ENCODE measurements at regions not wholly inside any gene's neighbourhood (a gene's known extent, or its start where the extent isn't known, plus 50 kb on each side); places are given as distances from the start of the nearest gene placed in this dataset.

- H3K79me1 ChIP-seq (replicated peaks; ENCODE audit: low read length, poor library complexity, severe bottlenecking), result no peaks in the 10 kb centered on the region
- no peak for DNase-seq
- no peak overlapping the region for H2BK120ac ChIP-seq (ENCODE audit: low read depth, low read length)
- H3K27ac ChIP-seq (ENCODE audit: low read length, poor library complexity, severe bottlenecking), result no peak overlapping the region
- H3K18ac ChIP-seq (ENCODE audit: low read depth in 1 of 2, low read length in 2 of 2), result no peak overlapping the region
- H2AFZ ChIP-seq (ENCODE audit: low read depth, low read length), result no peak overlapping the region
- no peaks in the 10 kb centered on the region for H3K36me3 ChIP-seq (ENCODE audit: control insufficient read depth in 1 of 2, insufficient read depth in 2 of 2, low read depth in 1 of 2, low read length in 2 of 2)
- H3K4me1 ChIP-seq (ENCODE audit: control insufficient read depth, insufficient read depth, low read depth, low read length), result no peaks in the 10 kb centered on the region
- no peak overlapping the region for H2BK15ac ChIP-seq (ENCODE audit: low read depth, poor library complexity, severe bottlenecking)
- H3K23ac ChIP-seq (ENCODE audit: low read length in 2 of 2), result no peak overlapping the region
- H2AK5ac ChIP-seq (ENCODE audit: low read length, severe bottlenecking), result no peak overlapping the region
- H3K14ac ChIP-seq (ENCODE audit: low read length in 2 of 2), result no peak overlapping the region
- H3K4ac ChIP-seq (ENCODE audit: low read depth in 1 of 2, low read length in 2 of 2), result no peak overlapping the region
- no peaks in the 10 kb centered on the region for H3K9me3 ChIP-seq (ENCODE audit: control insufficient read depth, low read length)
- no peaks in the 10 kb centered on the region for H3K27me3 ChIP-seq (ENCODE audit: control insufficient read depth in 1 of 2, insufficient read depth in 1 of 2, low read length in 2 of 2)
- H3K9ac ChIP-seq (ENCODE audit: low read length), result no peak overlapping the region
- no peak overlapping the region for H4K91ac ChIP-seq (ENCODE audit: low read length)
- H2BK12ac ChIP-seq (ENCODE audit: low read length in 2 of 2), result no peak overlapping the region
- H4K8ac ChIP-seq (ENCODE audit: low read length), result no peak overlapping the region
- no peak overlapping the region for H3K4me3 ChIP-seq (ENCODE audit: insufficient read depth in 1 of 2, low read depth in 1 of 2, low read length in 2 of 2)
- no peak overlapping the region for H3K4me2 ChIP-seq (ENCODE audit: low read length, poor library complexity, severe bottlenecking)
- no peak overlapping the region for H2BK5ac ChIP-seq (ENCODE audit: low read depth, low read length, poor library complexity, severe bottlenecking)
These were observed 101.9 kb downstream of the MACIR start for GRCh38 chr5:103360475-103360874.

GRCh38 chr5:103358305-103358995 lies 99.9 kb downstream of the MACIR start:
- Histone ChIP-seq H3K4me1 (ENCODE audit: control insufficient read depth, insufficient read depth, low read depth, low read length) (no peaks in the 10 kb centered on the region), H3K4me3 (ENCODE audit: insufficient read depth in 1 of 2, low read depth in 1 of 2, low read length in 2 of 2) (no peak overlapping the region), H4K91ac (ENCODE audit: low read length) (no peak overlapping the region), H3K18ac (ENCODE audit: low read depth in 1 of 2, low read length in 2 of 2) (no peak overlapping the region), H2AK5ac (ENCODE audit: low read length, severe bottlenecking) (no peak overlapping the region), H2BK120ac (ENCODE audit: low read depth, low read length) (no peak overlapping the region), H3K27ac (ENCODE audit: low read length, poor library complexity, severe bottlenecking) (no peak overlapping the region), H3K36me3 (ENCODE audit: control insufficient read depth in 1 of 2, insufficient read depth in 2 of 2, low read depth in 1 of 2, low read length in 2 of 2) (no peaks in the 10 kb centered on the region), H3K9me3 (ENCODE audit: control insufficient read depth, low read length) (no peaks in the 10 kb centered on the region), H2BK12ac (ENCODE audit: low read length in 2 of 2) (no peak overlapping the region), H2BK5ac (ENCODE audit: low read depth, low read length, poor library complexity, severe bottlenecking) (no peak overlapping the region), H2AFZ (ENCODE audit: low read depth, low read length) (no peak overlapping the region), H2BK15ac (ENCODE audit: low read depth, poor library complexity, severe bottlenecking) (no peak overlapping the region), H3K14ac (ENCODE audit: low read length in 2 of 2) (no peak overlapping the region), H3K27me3 (ENCODE audit: control insufficient read depth in 1 of 2, insufficient read depth in 1 of 2, low read length in 2 of 2) (no peaks in the 10 kb centered on the region), H4K8ac (ENCODE audit: low read length) (no peak overlapping the region), H3K4me2 (ENCODE audit: low read length, poor library complexity, severe bottlenecking) (no peak overlapping the region), H3K79me1 (replicated peaks; ENCODE audit: low read length, poor library complexity, severe bottlenecking) (no peaks in the 10 kb centered on the region), H3K4ac (ENCODE audit: low read depth in 1 of 2, low read length in 2 of 2) (no peak overlapping the region), H3K23ac (ENCODE audit: low read length in 2 of 2) (no peak overlapping the region), H3K9ac (ENCODE audit: low read length) (no peak overlapping the region)
- WGBS, result no CpG with 5 or more reads among the region's 6 CpGs
- no peak for DNase-seq

GRCh38 chr5:103357636-103358035 lies 99.1 kb downstream of the MACIR start:
- Histone ChIP-seq H3K36me3 (ENCODE audit: control insufficient read depth in 1 of 2, insufficient read depth in 2 of 2, low read depth in 1 of 2, low read length in 2 of 2) (no peaks in the 10 kb centered on the region), H3K9me3 (ENCODE audit: control insufficient read depth, low read length) (no peaks in the 10 kb centered on the region), H3K18ac (ENCODE audit: low read depth in 1 of 2, low read length in 2 of 2) (no peak overlapping the region), H3K9ac (ENCODE audit: low read length) (no peak overlapping the region), H3K4me3 (ENCODE audit: insufficient read depth in 1 of 2, low read depth in 1 of 2, low read length in 2 of 2) (no peak overlapping the region), H3K23ac (ENCODE audit: low read length in 2 of 2) (no peak overlapping the region), H2AFZ (ENCODE audit: low read depth, low read length) (no peak overlapping the region), H2BK12ac (ENCODE audit: low read length in 2 of 2) (no peak overlapping the region), H2BK5ac (ENCODE audit: low read depth, low read length, poor library complexity, severe bottlenecking) (no peak overlapping the region), H3K4ac (ENCODE audit: low read depth in 1 of 2, low read length in 2 of 2) (no peak overlapping the region), H3K79me1 (replicated peaks; ENCODE audit: low read length, poor library complexity, severe bottlenecking) (no peaks in the 10 kb centered on the region), H3K4me2 (ENCODE audit: low read length, poor library complexity, severe bottlenecking) (no peak overlapping the region), H3K14ac (ENCODE audit: low read length in 2 of 2) (no peak overlapping the region), H2AK5ac (ENCODE audit: low read length, severe bottlenecking) (no peak overlapping the region), H4K8ac (ENCODE audit: low read length) (no peak overlapping the region), H4K91ac (ENCODE audit: low read length) (no peak overlapping the region), H3K4me1 (ENCODE audit: control insufficient read depth, insufficient read depth, low read depth, low read length) (no peaks in the 10 kb centered on the region), H3K27ac (ENCODE audit: low read length, poor library complexity, severe bottlenecking) (no peak overlapping the region), H2BK120ac (ENCODE audit: low read depth, low read length) (no peak overlapping the region), H3K27me3 (ENCODE audit: control insufficient read depth in 1 of 2, insufficient read depth in 1 of 2, low read length in 2 of 2) (no peaks in the 10 kb centered on the region), H2BK15ac (ENCODE audit: low read depth, poor library complexity, severe bottlenecking) (no peak overlapping the region)
- no peak for DNase-seq
- WGBS, result 100% methylated on average over 1 of the region's 3 CpGs

GRCh38 chr5:103356350-103357091 lies 98.0 kb downstream of the MACIR start:
- no peak overlapping the region for H2AK5ac ChIP-seq (ENCODE audit: low read length, severe bottlenecking)
- no peak overlapping the region for H4K91ac ChIP-seq (ENCODE audit: low read length)
- H3K4ac ChIP-seq (ENCODE audit: low read depth in 1 of 2, low read length in 2 of 2), result no peak overlapping the region
- H3K9ac ChIP-seq (ENCODE audit: low read length), result no peak overlapping the region
- no peak overlapping the region for H3K27ac ChIP-seq (ENCODE audit: low read length, poor library complexity, severe bottlenecking)
- no peak overlapping the region for H2BK12ac ChIP-seq (ENCODE audit: low read length in 2 of 2)
- H2BK5ac ChIP-seq (ENCODE audit: low read depth, low read length, poor library complexity, severe bottlenecking), result no peak overlapping the region
- no peaks in the 10 kb centered on the region for H3K4me1 ChIP-seq (ENCODE audit: control insufficient read depth, insufficient read depth, low read depth, low read length)
- no peaks in the 10 kb centered on the region for H3K79me1 ChIP-seq (replicated peaks; ENCODE audit: low read length, poor library complexity, severe bottlenecking)
- H3K18ac ChIP-seq (ENCODE audit: low read depth in 1 of 2, low read length in 2 of 2), result no peak overlapping the region
- no peak overlapping the region for H2BK15ac ChIP-seq (ENCODE audit: low read depth, poor library complexity, severe bottlenecking)
- 67% methylated on average over 1 of the region's 3 CpGs for WGBS
- H3K36me3 ChIP-seq (ENCODE audit: control insufficient read depth in 1 of 2, insufficient read depth in 2 of 2, low read depth in 1 of 2, low read length in 2 of 2), result no peaks in the 10 kb centered on the region
- H2BK120ac ChIP-seq (ENCODE audit: low read depth, low read length), result no peak overlapping the region
- H3K4me3 ChIP-seq (ENCODE audit: insufficient read depth in 1 of 2, low read depth in 1 of 2, low read length in 2 of 2), result no peak overlapping the region
- H3K9me3 ChIP-seq (ENCODE audit: control insufficient read depth, low read length), result no peaks in the 10 kb centered on the region
- H4K8ac ChIP-seq (ENCODE audit: low read length), result no peak overlapping the region
- no peak overlapping the region for H3K4me2 ChIP-seq (ENCODE audit: low read length, poor library complexity, severe bottlenecking)
- H2AFZ ChIP-seq (ENCODE audit: low read depth, low read length), result no peak overlapping the region
- H3K23ac ChIP-seq (ENCODE audit: low read length in 2 of 2), result no peak overlapping the region
- DNase-seq, result no peak
- H3K27me3 ChIP-seq (ENCODE audit: control insufficient read depth in 1 of 2, insufficient read depth in 1 of 2, low read length in 2 of 2), result no peaks in the 10 kb centered on the region
- no peak overlapping the region for H3K14ac ChIP-seq (ENCODE audit: low read length in 2 of 2)
